ENCODE measurements at regions not wholly inside any gene's neighbourhood (a gene's known extent, or its start where the extent isn't known, plus 50 kb on each side); places are given as distances from the start of the nearest gene placed in this dataset.
"Not testable (repeated sequence)": the region's sequence is repeated elsewhere in the genome, so short reads cannot be mapped to it uniquely, and the experiment has no call there.

GRCh38 chr14:105678996-105679958, 152.9 kb downstream of the TMEM121 start:
- DNase-seq (ENCODE audit: low spot score); H3K9me3 Mint-ChIP-seq; H3K27me3 Mint-ChIP-seq (ENCODE audit: low read depth); H3K27ac Mint-ChIP-seq; H3K4me1 Mint-ChIP-seq (ENCODE audit: low read depth); H3K36me3 Mint-ChIP-seq (ENCODE audit: low read depth); H3K4me3 Mint-ChIP-seq (ENCODE audit: low read depth): not testable (repeated sequence)
- intact Hi-C loops (cut with micrococcal nuclease), result loop anchor here (5.0 to 10.0 kb wide), 2 partner anchors 263 to 366 kb away; no protein-coding TSS in a partner anchor

GRCh38 chr14:105679959-105680735, 153.8 kb downstream of the TMEM121 start:
- H3K27ac Mint-ChIP-seq; H3K4me3 Mint-ChIP-seq (ENCODE audit: low read depth); H3K9me3 Mint-ChIP-seq; DNase-seq (ENCODE audit: low spot score); H3K27me3 Mint-ChIP-seq (ENCODE audit: low read depth); H3K36me3 Mint-ChIP-seq (ENCODE audit: low read depth); H3K4me1 Mint-ChIP-seq (ENCODE audit: low read depth): not testable (repeated sequence)
- intact Hi-C loops (cut with micrococcal nuclease), result loop anchor here (5.0 to 10.0 kb wide), 2 partner anchors 262 to 365 kb away; no protein-coding TSS in a partner anchor

GRCh38 chr14:105680736-105681098, 154.3 kb downstream of the TMEM121 start:
- H3K9me3 Mint-ChIP-seq; H3K27ac Mint-ChIP-seq; intact Hi-C loops (cut with micrococcal nuclease); H3K4me1 Mint-ChIP-seq (ENCODE audit: low read depth); H3K27me3 Mint-ChIP-seq (ENCODE audit: low read depth); H3K36me3 Mint-ChIP-seq (ENCODE audit: low read depth); DNase-seq (ENCODE audit: low spot score); H3K4me3 Mint-ChIP-seq (ENCODE audit: low read depth): not testable (repeated sequence)

- H3K27ac Mint-ChIP-seq; intact Hi-C loops (cut with micrococcal nuclease); H3K4me1 Mint-ChIP-seq (ENCODE audit: low read depth); H3K4me3 Mint-ChIP-seq (ENCODE audit: low read depth); DNase-seq (ENCODE audit: low spot score); H3K27me3 Mint-ChIP-seq (ENCODE audit: low read depth); H3K9me3 Mint-ChIP-seq; H3K36me3 Mint-ChIP-seq (ENCODE audit: low read depth): not testable (repeated sequence)
Measured at GRCh38 chr14:105681606-105682185, 155.3 kb downstream of the TMEM121 start.

GRCh38 chr14:105682442-105682841, 156.1 kb downstream of the TMEM121 start:
- H3K4me1 Mint-ChIP-seq (ENCODE audit: low read depth), result not testable (repeated sequence)

GRCh38 chr14:105682956-105683570, 156.7 kb downstream of the TMEM121 start:
- H3K9me3 Mint-ChIP-seq, result peaks cover 3% of the 10 kb centered on the region
- no peak overlapping the region for H3K27ac Mint-ChIP-seq
- H3K4me1 Mint-ChIP-seq (ENCODE audit: low read depth), result no peaks in the 10 kb centered on the region
- no peaks in the 10 kb centered on the region for H3K27me3 Mint-ChIP-seq (ENCODE audit: low read depth)
- H3K4me3 Mint-ChIP-seq (ENCODE audit: low read depth), result no peak overlapping the region
- no peaks in the 10 kb centered on the region for H3K36me3 Mint-ChIP-seq (ENCODE audit: low read depth)
- intact Hi-C loops (cut with micrococcal nuclease), result no loop called here
- no peak for DNase-seq (ENCODE audit: low spot score)

More at GRCh38 chr14:105682442-105682841, 156.1 kb downstream of the TMEM121 start:
- H3K9me3 Mint-ChIP-seq; intact Hi-C loops (cut with micrococcal nuclease); H3K27me3 Mint-ChIP-seq (ENCODE audit: low read depth); H3K27ac Mint-ChIP-seq; H3K36me3 Mint-ChIP-seq (ENCODE audit: low read depth); H3K4me3 Mint-ChIP-seq (ENCODE audit: low read depth); DNase-seq (ENCODE audit: low spot score): not testable (repeated sequence)

- intact Hi-C loops (cut with micrococcal nuclease); H3K4me3 Mint-ChIP-seq (ENCODE audit: low read depth); H3K4me1 Mint-ChIP-seq (ENCODE audit: low read depth); H3K9me3 Mint-ChIP-seq; DNase-seq (ENCODE audit: low spot score); H3K36me3 Mint-ChIP-seq (ENCODE audit: low read depth); H3K27ac Mint-ChIP-seq; H3K27me3 Mint-ChIP-seq (ENCODE audit: low read depth): not testable (repeated sequence)
Measured at GRCh38 chr14:105684056-105684455, 157.7 kb downstream of the TMEM121 start.

- H3K9me3 Mint-ChIP-seq; H3K36me3 Mint-ChIP-seq (ENCODE audit: low read depth); H3K27me3 Mint-ChIP-seq (ENCODE audit: low read depth); DNase-seq (ENCODE audit: low spot score); H3K4me1 Mint-ChIP-seq (ENCODE audit: low read depth); H3K27ac Mint-ChIP-seq; intact Hi-C loops (cut with micrococcal nuclease); H3K4me3 Mint-ChIP-seq (ENCODE audit: low read depth): not testable (repeated sequence)
Measured at GRCh38 chr14:105684597-105684996, 158.2 kb downstream of the TMEM121 start.

GRCh38 chr14:105685003-105685402, 158.6 kb downstream of the TMEM121 start:
- Mint-ChIP-seq H3K27me3 (ENCODE audit: low read depth) (no peaks in the 10 kb centered on the region), H3K27ac (no peak overlapping the region), H3K4me3 (ENCODE audit: low read depth) (no peak overlapping the region), H3K4me1 (ENCODE audit: low read depth) (no peaks in the 10 kb centered on the region), H3K36me3 (ENCODE audit: low read depth) (no peaks in the 10 kb centered on the region), H3K9me3 (peaks cover 8% of the 10 kb centered on the region)
- intact Hi-C loops (cut with micrococcal nuclease), result no loop called here
- DNase-seq (ENCODE audit: low spot score), result no peak

GRCh38 chr14:105685605-105686004, 159.2 kb downstream of the TMEM121 start:
- not testable (repeated sequence) for H3K36me3 Mint-ChIP-seq (ENCODE audit: low read depth)

GRCh38 chr14:105686050-105686449, 159.7 kb downstream of the TMEM121 start:
- H3K4me1 Mint-ChIP-seq (ENCODE audit: low read depth); H3K4me3 Mint-ChIP-seq (ENCODE audit: low read depth); H3K36me3 Mint-ChIP-seq (ENCODE audit: low read depth); H3K27ac Mint-ChIP-seq; intact Hi-C loops (cut with micrococcal nuclease); H3K27me3 Mint-ChIP-seq (ENCODE audit: low read depth); DNase-seq (ENCODE audit: low spot score): not testable (repeated sequence)
- peaks cover 19% of the 10 kb centered on the region for H3K9me3 Mint-ChIP-seq

More at GRCh38 chr14:105685605-105686004, 159.2 kb downstream of the TMEM121 start:
- H3K4me1 Mint-ChIP-seq (ENCODE audit: low read depth); H3K4me3 Mint-ChIP-seq (ENCODE audit: low read depth); intact Hi-C loops (cut with micrococcal nuclease); H3K27me3 Mint-ChIP-seq (ENCODE audit: low read depth); H3K27ac Mint-ChIP-seq; DNase-seq (ENCODE audit: low spot score): not testable (repeated sequence)
- peaks cover 14% of the 10 kb centered on the region for H3K9me3 Mint-ChIP-seq

GRCh38 chr14:105686462-105687170, 160.2 kb downstream of the TMEM121 start:
- DNase-seq (ENCODE audit: low spot score); H3K27ac Mint-ChIP-seq; H3K36me3 Mint-ChIP-seq (ENCODE audit: low read depth); intact Hi-C loops (cut with micrococcal nuclease); H3K4me3 Mint-ChIP-seq (ENCODE audit: low read depth); H3K27me3 Mint-ChIP-seq (ENCODE audit: low read depth); H3K4me1 Mint-ChIP-seq (ENCODE audit: low read depth): not testable (repeated sequence)
- H3K9me3 Mint-ChIP-seq, result peaks cover 20% of the 10 kb centered on the region

All from activated T-helper 2 cell treated with anti-CD3 and anti-CD28 coated beads, Interferon-gamma antibody, Interleukin-2, Interleukin-4, amounts not matched to agents 10 μg/mL and 5 μg/mL and 100 μg/mL, durations not matched to agents 14 hours and 24 hours and 36 hours (primary cell).